8988T (cell line): ENCODE measurements at regions not wholly inside any gene's neighbourhood (a gene's known extent, or its start where the extent isn't known, plus 50 kb on each side); places are given as distances from the start of the nearest gene placed in this dataset.
"Not testable (repeated sequence)": the region's sequence is repeated elsewhere in the genome, so short reads cannot be mapped to it uniquely, and the experiment has no call there.

Source experiments
- DNase-seq: peaks from one replicate; pipeline ENCODE4 v3.0.0; 2011

- DNase-seq = no peak
These were observed 80.2 kb upstream of the BRD7 start for GRCh38 chr16:50448981-50449380.

GRCh38 chr16:50448522-50448921 is 79.7 kb upstream of the BRD7 start:
- peak; percentile 82 for DNase-seq

GRCh38 chr16:50447386-50447785 is 78.6 kb upstream of the BRD7 start:
- not testable (repeated sequence) for DNase-seq

- DNase-seq = no peak
These were observed 78.1 kb upstream of the BRD7 start for GRCh38 chr16:50446861-50447260.

- no peak for DNase-seq
These were observed 77.1 kb upstream of the BRD7 start for GRCh38 chr16:50445621-50446555.

GRCh38 chr16:50444526-50444925 is 75.7 kb upstream of the BRD7 start:
- DNase-seq = no peak

- DNase-seq = no peak
These were observed 73.4 kb upstream of the BRD7 start for GRCh38 chr16:50442221-50442620.

- no peak for DNase-seq
These were observed 72.8 kb upstream of the BRD7 start for GRCh38 chr16:50441486-50442157.

- no peak for DNase-seq
These were observed 72.2 kb upstream of the BRD7 start for GRCh38 chr16:50440991-50441390.

GRCh38 chr16:50440531-50440930 is 71.7 kb upstream of the BRD7 start:
- DNase-seq = no peak

- no peak for DNase-seq
These were observed 69.1 kb upstream of the BRD7 start for GRCh38 chr16:50437769-50438437.

GRCh38 chr16:50436271-50436670 is 67.5 kb upstream of the BRD7 start:
- DNase-seq = no peak

- DNase-seq = no peak
These were observed 66.2 kb upstream of the BRD7 start for GRCh38 chr16:50434872-50435478.

- no peak for DNase-seq
These were observed 61.3 kb upstream of the BRD7 start for GRCh38 chr16:50430076-50430475.

GRCh38 chr16:50428742-50429141 is 60.0 kb upstream of the BRD7 start:
- DNase-seq = no peak

GRCh38 chr16:50428116-50428515 is 59.3 kb upstream of the BRD7 start:
- DNase-seq = no peak

GRCh38 chr16:50427107-50427506 is 58.3 kb upstream of the BRD7 start:
- no peak for DNase-seq

- no peak for DNase-seq
These were observed 56.9 kb upstream of the BRD7 start for GRCh38 chr16:50425648-50426047.

GRCh38 chr16:50425044-50425443 is 56.3 kb upstream of the BRD7 start:
- no peak for DNase-seq

- DNase-seq = no peak
These were observed 54.1 kb upstream of the BRD7 start for GRCh38 chr16:50422926-50423325.

- DNase-seq = no peak
These were observed 50.3 kb upstream of the BRD7 start for GRCh38 chr16:50419116-50419515.
